Neural crest cell (in vitro differentiated cells): ENCODE measurements at regions not wholly inside any gene's neighbourhood (a gene's known extent, or its start where the extent isn't known, plus 50 kb on each side); places are given as distances from the start of the nearest gene placed in this dataset.

Source experiments
- DNase-seq: peaks from one replicate; pipeline ENCODE4 v3.0.0; 2021; ENCODE audit warnings: low read depth, mixed read lengths, low spot score
- H3K27ac Mint-ChIP-seq: one replicate; pipeline ENCODE4 v1.8.0; 2021; ENCODE audit warnings: mild to moderate bottlenecking, mixed read lengths; ENCODE audit not compliant: unreplicated experiment
- H3K27me3 Mint-ChIP-seq: 2 replicates; pipeline ENCODE4 v1.8.0; 2021; ENCODE audit warnings: low read depth, mild to moderate bottlenecking, mixed read lengths
- H3K36me3 Mint-ChIP-seq: 2 replicates; pipeline ENCODE4 v1.8.0; 2021; ENCODE audit warnings: low read depth, mild to moderate bottlenecking, mixed read lengths
- H3K4me1 Mint-ChIP-seq: 2 replicates; pipeline ENCODE4 v1.8.0; 2021; ENCODE audit warnings: mixed read lengths
- H3K4me3 Mint-ChIP-seq: one replicate; pipeline ENCODE4 v1.8.0; 2021; ENCODE audit warnings: mild to moderate bottlenecking, mixed read lengths
- H3K9me3 Mint-ChIP-seq: 2 replicates; pipeline ENCODE4 v1.8.0; 2021; ENCODE audit warnings: mixed read lengths
- TF ChIP-seq, protein P1 (sequence below): fragments of 200-600 bp; sonication (generic); conservative IDR thresholded peaks from 2 replicates; pipeline ENCODE4 v1.5.0; 2021; ENCODE audit warnings: antibody characterized with exemption, mild to moderate bottlenecking

DNA sequence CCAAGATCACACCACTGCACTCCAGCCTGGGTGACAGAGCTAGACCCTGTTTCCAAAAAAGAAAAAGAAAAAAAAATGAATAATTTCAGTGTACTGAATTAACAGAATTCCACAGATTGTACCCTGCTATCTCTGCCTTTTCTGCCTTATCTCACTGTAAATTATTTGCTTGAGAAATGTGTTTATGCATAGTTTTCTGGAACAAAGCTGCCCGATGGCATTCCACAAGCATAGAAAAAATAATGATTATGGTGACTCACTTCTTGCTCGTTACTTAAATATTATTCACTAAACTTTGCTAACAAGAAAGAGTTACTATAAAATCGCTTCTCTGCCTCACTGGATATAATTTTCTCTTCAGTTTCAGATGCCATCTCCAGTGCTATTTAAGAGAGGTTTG, 88.7 kb upstream of the FAM169A start:
- DNase-seq = no peak
- peaks cover 4% of the 10 kb centered on the region for H3K27me3 Mint-ChIP-seq
- peaks cover 2% of the 10 kb centered on the region for H3K9me3 Mint-ChIP-seq
- TF ChIP-seq, protein P1, sequence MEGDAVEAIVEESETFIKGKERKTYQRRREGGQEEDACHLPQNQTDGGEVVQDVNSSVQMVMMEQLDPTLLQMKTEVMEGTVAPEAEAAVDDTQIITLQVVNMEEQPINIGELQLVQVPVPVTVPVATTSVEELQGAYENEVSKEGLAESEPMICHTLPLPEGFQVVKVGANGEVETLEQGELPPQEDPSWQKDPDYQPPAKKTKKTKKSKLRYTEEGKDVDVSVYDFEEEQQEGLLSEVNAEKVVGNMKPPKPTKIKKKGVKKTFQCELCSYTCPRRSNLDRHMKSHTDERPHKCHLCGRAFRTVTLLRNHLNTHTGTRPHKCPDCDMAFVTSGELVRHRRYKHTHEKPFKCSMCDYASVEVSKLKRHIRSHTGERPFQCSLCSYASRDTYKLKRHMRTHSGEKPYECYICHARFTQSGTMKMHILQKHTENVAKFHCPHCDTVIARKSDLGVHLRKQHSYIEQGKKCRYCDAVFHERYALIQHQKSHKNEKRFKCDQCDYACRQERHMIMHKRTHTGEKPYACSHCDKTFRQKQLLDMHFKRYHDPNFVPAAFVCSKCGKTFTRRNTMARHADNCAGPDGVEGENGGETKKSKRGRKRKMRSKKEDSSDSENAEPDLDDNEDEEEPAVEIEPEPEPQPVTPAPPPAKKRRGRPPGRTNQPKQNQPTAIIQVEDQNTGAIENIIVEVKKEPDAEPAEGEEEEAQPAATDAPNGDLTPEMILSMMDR = no peak
- H3K4me1 Mint-ChIP-seq = no peaks in the 10 kb centered on the region
- no peaks in the 10 kb centered on the region for H3K36me3 Mint-ChIP-seq
- H3K27ac Mint-ChIP-seq = no peak overlapping the region
- no peak overlapping the region for H3K4me3 Mint-ChIP-seq

DNA sequence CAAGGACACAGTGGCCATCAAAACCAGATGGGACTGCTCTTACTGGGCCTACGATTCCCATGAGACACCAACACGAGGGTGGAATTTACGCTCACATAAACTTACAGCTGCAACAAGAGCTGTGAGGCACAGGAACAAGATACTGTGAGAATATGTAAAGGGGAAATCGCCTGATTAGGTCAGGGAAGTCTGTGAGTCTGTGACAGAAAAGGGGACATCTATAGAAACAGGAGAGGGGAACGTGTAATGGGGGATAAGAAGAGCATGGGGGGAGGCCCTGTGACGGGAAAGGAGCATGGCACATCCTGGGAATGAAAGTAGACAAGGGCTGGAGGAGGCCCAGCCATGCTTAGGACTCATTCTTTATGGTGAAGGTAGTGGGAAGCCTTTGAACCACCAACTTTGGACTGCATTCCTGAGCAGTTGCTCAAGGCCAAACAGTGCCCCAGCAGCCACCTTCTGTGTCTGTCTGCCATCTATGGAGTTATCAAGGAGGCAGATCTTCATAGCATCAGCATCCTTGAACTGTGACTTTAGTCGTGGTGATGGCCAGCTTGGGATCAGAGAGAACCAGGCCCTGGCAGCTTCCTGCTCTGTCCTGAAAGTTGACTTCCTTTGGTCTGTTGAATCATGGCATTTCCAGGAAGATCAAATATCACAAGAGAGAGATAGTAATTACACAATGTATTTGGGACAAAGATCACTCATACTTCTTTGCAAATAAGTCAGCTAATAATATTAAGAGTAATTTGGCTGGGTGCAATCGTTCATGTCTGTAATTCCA, 87.9 kb upstream of the FAM169A start:
- Mint-ChIP-seq H3K4me1 (no peaks in the 10 kb centered on the region), H3K27ac (no peak overlapping the region), H3K9me3 (peaks cover 2% of the 10 kb centered on the region), H3K27me3 (peaks cover 4% of the 10 kb centered on the region), H3K4me3 (no peak overlapping the region), H3K36me3 (no peaks in the 10 kb centered on the region)
- DNase-seq = no peak
- TF ChIP-seq, protein P1 = no peak

- Mint-ChIP-seq H3K4me1 (no peaks in the 10 kb centered on the region), H3K27me3 (no peaks in the 10 kb centered on the region), H3K36me3 (no peaks in the 10 kb centered on the region), H3K9me3 (peaks cover 2% of the 10 kb centered on the region), H3K27ac (no peak overlapping the region), H3K4me3 (no peak overlapping the region)
- TF ChIP-seq, protein P1 = no peak
- DNase-seq = no peak
Observed at GRCh38 chr5:74953554-74953936, 87.4 kb upstream of the FAM169A start.

DNA sequence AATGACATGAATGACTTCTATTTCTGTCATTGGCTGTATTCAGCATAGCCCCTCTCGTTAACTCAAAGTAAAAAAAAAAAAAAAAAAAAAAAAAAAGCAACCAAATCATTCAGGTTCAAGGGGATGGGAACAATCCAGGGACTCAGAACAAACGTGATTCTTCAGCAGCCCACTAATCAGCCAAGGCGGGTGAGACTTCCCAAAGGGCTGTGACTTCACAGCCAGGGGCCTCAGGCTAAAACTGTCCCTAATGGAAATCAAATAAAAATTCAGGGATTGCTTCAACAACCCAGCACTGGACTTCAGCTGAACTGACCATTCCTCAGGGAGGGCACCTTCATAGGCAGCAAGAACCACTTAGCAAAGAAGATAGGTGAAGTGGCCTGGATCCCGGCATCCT, 86.2 kb upstream of the FAM169A start:
- H3K36me3 Mint-ChIP-seq = no peaks in the 10 kb centered on the region
- H3K4me3 Mint-ChIP-seq = no peak overlapping the region
- no peak for DNase-seq
- no peak overlapping the region for H3K27ac Mint-ChIP-seq
- H3K4me1 Mint-ChIP-seq = no peaks in the 10 kb centered on the region
- no peaks in the 10 kb centered on the region for H3K27me3 Mint-ChIP-seq
- peaks cover 2% of the 10 kb centered on the region for H3K9me3 Mint-ChIP-seq
- TF ChIP-seq, protein P1 = no peak

DNA sequence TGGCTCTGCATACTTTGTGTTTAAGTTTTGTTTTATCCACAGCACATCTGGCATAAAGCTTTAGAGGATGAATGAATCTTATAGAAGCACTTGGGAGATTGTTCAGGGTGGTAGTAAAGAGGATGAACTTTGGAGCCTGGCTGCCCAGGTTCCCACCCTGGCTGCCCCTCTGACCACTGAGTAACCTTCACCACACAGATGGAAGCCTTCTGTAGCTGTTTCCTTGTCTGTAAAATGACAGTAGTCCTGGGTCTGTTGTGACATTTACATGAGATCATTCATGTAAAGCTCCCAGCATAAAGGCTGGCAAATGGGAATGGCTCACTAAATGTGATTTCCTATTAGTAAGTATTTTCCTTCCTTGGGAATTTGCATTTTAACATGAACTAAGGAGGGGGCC, 85.7 kb upstream of the FAM169A start:
- TF ChIP-seq, protein P1 = no peak
- H3K27me3 Mint-ChIP-seq = no peaks in the 10 kb centered on the region
- peaks cover 2% of the 10 kb centered on the region for H3K9me3 Mint-ChIP-seq
- no peaks in the 10 kb centered on the region for H3K36me3 Mint-ChIP-seq
- no peak for DNase-seq
- no peak overlapping the region for H3K27ac Mint-ChIP-seq
- no peaks in the 10 kb centered on the region for H3K4me1 Mint-ChIP-seq
- H3K4me3 Mint-ChIP-seq = no peak overlapping the region
